Astrocyte (in vitro differentiated cells and primary cell): ENCODE measurements at regions not wholly inside any gene's neighbourhood (a gene's known extent, or its start where the extent isn't known, plus 50 kb on each side); places are given as distances from the start of the nearest gene placed in this dataset.

Experiments
- CTCF ChIP-seq: IDR thresholded peaks from 2 replicates; pipeline ENCODE4 v1.5.1; 2011; ENCODE audit warnings: low read depth, mild to moderate bottlenecking, inconsistent platforms, low read length, moderate library complexity; ENCODE audit not compliant: insufficient read depth
- EZH2 ChIP-seq: IDR thresholded peaks from 2 replicates; pipeline ENCODE4 v1.6.1; 2012; ENCODE audit warnings: mild to moderate bottlenecking, low read length, inconsistent platforms; ENCODE audit not compliant: insufficient read depth

GRCh38 chr6:134447423-134447822 lies 129.5 kb upstream of the SGK1 start:
- TF ChIP-seq EZH2 = no peak
- no peak for TF ChIP-seq CTCF
